ENCODE measurements at regions not wholly inside any gene's neighbourhood (a gene's known extent, or its start where the extent isn't known, plus 50 kb on each side); places are given as distances from the start of the nearest gene placed in this dataset.

DNA sequence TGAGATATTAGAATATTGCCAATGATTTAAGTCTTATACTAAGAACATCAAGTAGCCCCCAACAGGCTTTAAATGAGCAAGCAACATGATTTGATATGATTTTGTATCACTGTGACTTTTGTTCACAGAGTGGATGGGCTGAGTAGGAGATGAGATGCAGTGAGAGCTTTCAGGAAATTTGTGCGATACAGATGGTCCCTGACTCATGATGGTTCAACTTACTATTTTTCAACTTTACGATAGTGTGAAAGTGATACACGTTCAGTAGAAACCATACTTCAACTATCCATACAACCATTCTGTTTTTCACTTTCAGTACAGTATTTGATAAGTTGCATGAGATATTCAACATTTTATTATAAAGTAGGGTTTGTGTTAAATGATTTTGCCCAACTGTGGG, 78.7 kb upstream of the NWD2 start:
- no peak for TF ChIP-seq SUZ12 (IDR thresholded peaks at IDR 0.05; ENCODE audit: extremely low read depth, insufficient read depth, insufficient read length)
- TF ChIP-seq ZNF274 (IDR thresholded peaks at IDR 0.05; ENCODE audit: low read depth, low read length): no peak
- no peak for TF ChIP-seq YY1 (IDR thresholded peaks at IDR 0.05; ENCODE audit: insufficient read depth, insufficient read length)

Data from NT2/D1 (cell line).